Activated naive CD4-positive, alpha-beta T cell treated with Interleukin-2 at 50 U/mL for 16 hours (primary cell): ENCODE measurements at regions not wholly inside any gene's neighbourhood (a gene's known extent, or its start where the extent isn't known, plus 50 kb on each side); places are given as distances from the start of the nearest gene placed in this dataset.

Experiments used
- DNase-seq: peaks from one replicate; pipeline ENCODE4 v3.0.0-alpha.2; 2020

DNA sequence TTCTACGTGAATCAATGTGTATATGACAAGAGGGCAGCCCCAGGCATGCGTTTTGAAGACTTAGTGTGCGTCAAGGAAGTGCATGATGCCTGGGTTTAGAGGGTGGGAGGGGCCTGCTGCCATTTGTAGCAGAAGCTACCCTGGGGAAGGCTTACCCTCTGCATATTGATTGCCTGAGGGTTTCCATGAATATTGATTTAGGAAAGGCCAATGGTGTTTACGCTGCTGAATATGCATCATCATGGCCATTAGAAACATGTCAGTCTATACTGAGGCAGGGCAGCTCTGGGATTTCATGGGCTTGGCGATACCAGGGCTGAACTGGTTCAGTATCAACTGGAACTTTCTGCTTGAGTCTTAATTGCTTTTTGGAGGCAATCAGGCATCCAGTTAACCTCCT lies 259.3 kb downstream of the DCDC2C start:
- no peak for DNase-seq

GRCh38 chr2:3965211-3965610 lies 261.8 kb downstream of the DCDC2C start:
- no peak for DNase-seq

GRCh38 chr2:3965953-3966352 lies 262.6 kb downstream of the DCDC2C start:
- no peak for DNase-seq

DNA sequence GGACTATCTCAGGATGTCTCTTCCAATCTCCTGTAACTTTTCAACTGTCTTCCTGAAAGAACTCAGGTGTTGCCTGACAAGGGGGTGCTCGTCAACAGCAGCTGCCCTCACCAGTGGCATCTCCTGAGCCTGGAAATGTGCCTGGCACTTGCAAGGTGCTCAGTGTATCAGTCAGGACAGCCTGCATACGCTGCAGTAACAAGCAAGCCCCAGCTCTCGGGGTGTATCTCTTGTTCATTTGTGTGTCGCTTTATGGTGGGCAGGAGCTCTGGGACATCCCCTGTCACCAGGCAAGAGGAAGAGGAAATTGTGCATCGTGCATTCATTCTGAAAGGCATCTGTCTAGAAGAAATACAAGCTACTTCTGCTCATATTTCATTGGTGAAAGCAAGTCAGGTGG lies 263.1 kb downstream of the DCDC2C start:
- DNase-seq, result no peak

DNA sequence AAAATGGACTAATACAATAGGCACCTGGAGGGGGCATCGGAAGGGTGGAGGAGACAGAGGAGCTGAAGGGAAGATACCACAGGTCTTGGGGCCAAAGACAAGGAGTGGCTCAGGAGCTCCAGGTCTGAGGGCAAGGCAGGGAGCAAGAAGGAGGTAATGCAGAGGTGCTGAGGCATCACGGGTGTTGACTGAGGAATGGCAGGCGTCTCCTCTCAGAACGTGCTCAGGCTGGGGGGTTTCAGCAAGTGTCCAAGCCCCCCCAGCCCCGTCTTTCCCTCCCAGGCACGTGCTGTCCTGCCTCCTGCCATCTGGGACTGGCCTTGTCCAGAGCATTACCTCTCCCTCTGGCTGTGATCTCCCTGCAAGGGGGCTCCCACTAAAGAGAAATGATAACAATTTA lies 265.4 kb downstream of the DCDC2C start:
- DNase-seq, result no peak

DNA sequence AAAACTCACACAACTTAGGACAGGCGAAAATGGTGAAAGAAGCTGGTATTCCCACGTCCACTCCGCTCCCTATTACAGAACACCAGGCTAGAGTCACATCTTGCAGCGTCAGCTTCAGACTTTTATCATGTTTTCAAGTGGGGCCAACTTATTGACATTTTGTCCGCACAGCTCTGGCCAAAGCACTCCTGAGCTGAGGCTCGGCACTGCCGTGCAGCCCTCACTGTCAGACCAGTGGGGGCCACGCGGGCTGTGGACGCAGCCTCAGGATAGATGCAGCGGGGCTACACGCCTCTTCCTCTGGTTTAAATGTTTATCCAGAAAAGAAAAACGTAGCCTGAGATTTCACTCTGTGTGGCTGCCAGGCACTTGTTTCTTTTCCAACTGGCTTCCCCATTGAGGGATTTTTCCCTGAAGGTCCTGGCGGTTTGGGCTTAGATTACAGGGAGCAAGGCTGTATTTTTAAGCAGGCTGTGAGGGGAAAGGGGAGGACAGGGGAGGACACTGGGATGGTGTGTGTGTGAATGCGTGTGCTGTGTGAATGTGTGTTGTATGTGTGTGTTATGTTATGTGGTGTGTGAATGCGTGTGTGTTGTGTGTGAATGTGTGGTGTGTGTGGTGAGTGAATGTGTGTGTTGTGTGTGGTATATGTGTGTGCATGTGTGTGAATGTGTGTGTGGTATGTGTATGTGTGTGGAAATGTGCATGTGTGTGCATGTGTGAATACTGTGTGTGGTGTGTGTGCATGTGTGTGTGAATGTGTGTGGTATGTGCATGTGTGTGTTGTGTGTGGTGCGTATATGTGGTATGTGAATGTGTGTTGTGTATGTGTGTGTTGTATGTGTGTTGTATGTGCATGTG lies 267.6 kb downstream of the DCDC2C start:
- DNase-seq, result no peak

DNA sequence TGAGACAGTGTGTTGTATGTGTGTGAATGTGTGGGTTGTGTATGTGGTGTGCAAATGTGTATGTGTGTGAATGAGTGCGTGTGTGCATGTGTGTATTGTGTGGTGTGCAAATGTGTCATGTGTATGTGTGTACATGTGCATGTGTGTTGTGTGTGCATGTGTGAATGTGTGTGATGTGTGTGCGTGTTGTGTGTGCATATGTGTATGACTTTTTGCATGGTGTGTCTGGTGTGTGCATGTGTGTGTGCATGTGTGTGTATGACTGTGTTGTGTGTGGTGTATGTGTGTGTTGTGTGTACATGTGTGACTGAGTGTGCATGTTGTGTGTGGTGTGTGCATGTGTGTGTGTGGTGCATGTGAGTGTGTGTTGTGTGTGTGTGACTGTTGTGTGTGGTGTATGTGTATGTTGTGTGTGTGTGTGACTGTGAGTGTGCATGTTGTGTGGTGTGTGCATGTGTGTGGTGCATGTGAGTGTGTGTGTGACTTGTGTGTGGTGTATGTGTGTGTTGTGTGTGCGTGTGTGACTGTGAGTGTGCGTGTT lies 268.3 kb downstream of the DCDC2C start:
- DNase-seq, result no peak

DNA sequence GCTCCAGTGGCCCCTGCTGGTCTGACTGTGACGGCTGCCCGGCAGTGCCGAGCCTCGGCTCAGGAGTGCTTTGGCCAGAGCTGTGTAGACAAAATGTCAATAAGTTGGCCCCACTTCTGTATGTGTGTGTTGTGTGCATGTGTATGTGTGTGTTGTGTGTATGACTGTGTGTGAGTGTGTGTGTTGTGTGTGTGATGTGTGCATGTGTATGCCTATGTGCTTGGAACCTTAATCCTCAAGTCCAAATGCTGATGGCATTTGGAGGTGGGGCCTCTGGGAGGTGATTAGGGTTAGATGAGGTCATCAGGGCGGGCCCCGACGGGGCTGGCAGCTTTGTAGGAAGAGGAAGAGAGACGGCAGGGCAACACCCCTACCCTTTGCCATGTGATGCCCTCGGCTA lies 269.0 kb downstream of the DCDC2C start:
- no peak for DNase-seq

DNA sequence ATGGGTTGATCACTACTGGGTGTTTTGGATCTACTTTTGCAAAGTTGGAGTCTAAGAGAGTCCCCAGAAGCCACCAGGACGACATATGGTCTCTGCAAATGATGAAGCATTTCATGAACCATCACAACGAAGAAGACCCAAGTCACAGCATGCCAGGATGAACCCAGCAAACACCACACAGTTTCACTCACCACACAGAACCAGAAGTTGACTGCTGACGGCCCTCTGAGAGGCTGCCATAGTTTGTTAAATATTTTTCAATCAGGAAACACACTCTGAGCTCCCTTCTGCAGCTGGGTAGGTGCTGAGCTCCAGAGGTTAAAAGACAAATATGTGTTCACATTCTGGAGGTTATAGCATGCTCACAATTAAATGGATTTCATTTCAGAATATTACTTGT lies 271.4 kb downstream of the DCDC2C start:
- DNase-seq, result no peak

GRCh38 chr2:3981446-3981987 lies 278.1 kb downstream of the DCDC2C start:
- no peak for DNase-seq

DNA sequence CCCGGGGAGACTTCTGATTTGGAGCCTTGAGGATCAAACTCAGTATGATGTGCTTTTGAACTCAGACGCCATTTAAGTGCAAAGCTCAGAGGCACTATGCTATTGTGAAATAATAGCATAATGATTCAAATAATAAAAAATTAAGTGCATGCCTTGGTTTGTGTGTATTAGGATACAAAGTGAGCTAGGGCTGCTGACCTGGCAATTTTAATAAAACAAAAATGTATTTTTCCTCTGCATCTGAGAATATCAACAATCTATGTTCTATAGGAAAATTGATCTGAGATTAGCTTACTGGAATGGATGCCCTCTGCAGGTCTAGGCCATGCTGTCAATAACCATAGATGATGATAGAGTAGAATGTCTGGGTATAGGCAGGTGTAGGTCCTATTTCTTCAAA lies 278.8 kb downstream of the DCDC2C start:
- DNase-seq, result no peak

- DNase-seq, result no peak
These were observed 282.7 kb downstream of the DCDC2C start for GRCh38 chr2:3986063-3986462.

GRCh38 chr2:3986530-3987258 lies 283.3 kb downstream of the DCDC2C start:
- DNase-seq, result no peak

GRCh38 chr2:4002841-4003403 lies 299.5 kb downstream of the DCDC2C start:
- DNase-seq, result no peak

- no peak for DNase-seq
These were observed 308.8 kb downstream of the DCDC2C start for GRCh38 chr2:4012197-4012596.

GRCh38 chr2:4018535-4018934 lies 315.2 kb downstream of the DCDC2C start:
- no peak for DNase-seq

- no peak for DNase-seq
These were observed 316.8 kb downstream of the DCDC2C start for GRCh38 chr2:4020153-4020552.

GRCh38 chr2:4020649-4021048 lies 317.3 kb downstream of the DCDC2C start:
- DNase-seq, result no peak

DNA sequence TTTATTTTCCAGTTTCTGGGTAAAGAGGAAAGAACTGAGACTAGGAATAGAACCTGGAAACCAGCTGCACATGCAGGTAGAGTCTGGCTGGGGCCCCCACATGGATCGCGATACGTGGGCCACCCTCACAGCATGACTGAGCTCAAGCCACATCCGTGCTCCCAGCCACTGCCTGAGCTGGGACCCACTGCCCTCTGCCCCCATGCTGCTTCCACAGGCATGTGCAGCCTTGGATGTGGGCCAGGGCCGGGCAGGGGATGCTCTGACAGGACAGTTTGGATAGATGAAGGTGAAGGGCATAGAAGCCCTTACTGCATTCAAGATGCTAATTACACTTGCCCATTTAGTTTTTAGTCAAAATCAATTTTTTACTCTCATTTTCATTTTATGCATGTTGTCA lies 321.2 kb downstream of the DCDC2C start:
- DNase-seq, result no peak

GRCh38 chr2:4029081-4029480 lies 325.7 kb downstream of the DCDC2C start:
- DNase-seq, result no peak

GRCh38 chr2:4039896-4040295 lies 336.5 kb downstream of the DCDC2C start:
- DNase-seq, result no peak

GRCh38 chr2:4047961-4048891 lies 344.9 kb downstream of the DCDC2C start:
- peak; percentile 3 for DNase-seq
